Natural killer cell (primary cell): ENCODE measurements at regions not wholly inside any gene's neighbourhood (a gene's known extent, or its start where the extent isn't known, plus 50 kb on each side); places are given as distances from the start of the nearest gene placed in this dataset.

Source experiments
- ATAC-seq, 3 donors: fragments of 150-1000 bp in 2 of 3; fragments of 200-7000 bp in 1 of 3; cut with Tn5 transposase; 1 replicate in 1 of 3; 2 replicates in 2 of 3; pipeline ENCODE4 v1.10.0; 2021; ENCODE audit warnings: mild to moderate bottlenecking in 2 of 3, moderate library complexity in 2 of 3
- DNase-seq, 2 donors: peaks; one replicate each; pipeline versions ENCODE4 v3.0.0 to v3.0.0-alpha.2; 2013 to 2021; ENCODE audit warnings: mixed read lengths in 1 of 2
- H3K27ac ChIP-seq: one replicate; pipeline ENCODE4 v1.5.1; 2013; ENCODE audit warnings: mild to moderate bottlenecking, low read length
- H3K27me3 ChIP-seq: one replicate; pipeline ENCODE4 v1.6.1; 2013; ENCODE audit warnings: low read length; ENCODE audit not compliant: control insufficient read depth, insufficient read depth
- H3K36me3 ChIP-seq: one replicate; pipeline ENCODE4 v1.6.1; 2013; ENCODE audit warnings: low read length; ENCODE audit not compliant: control insufficient read depth, insufficient read depth
- H3K4me1 ChIP-seq: one replicate; pipeline ENCODE4 v1.6.1; 2013; ENCODE audit warnings: low read length; ENCODE audit not compliant: control insufficient read depth, insufficient read depth
- H3K4me3 ChIP-seq: one replicate; pipeline ENCODE4 v1.5.1; 2013; ENCODE audit warnings: low read length
- H3K9me3 ChIP-seq: one replicate; pipeline ENCODE4 v1.6.1; 2013; ENCODE audit warnings: low read length; ENCODE audit not compliant: control insufficient read depth, insufficient read depth
- H3K27ac Mint-ChIP-seq, 2 donors: one replicate each; pipeline ENCODE4 v1.8.0; 2022; ENCODE audit warnings: mild to moderate bottlenecking in 2 of 2, mixed read lengths in 2 of 2, moderate library complexity in 1 of 2
- H3K27me3 Mint-ChIP-seq, 2 donors: one replicate each; pipeline ENCODE4 v1.8.0; 2022; ENCODE audit warnings: low read depth in 2 of 2, mixed read lengths in 2 of 2
- H3K36me3 Mint-ChIP-seq: one replicate; pipeline ENCODE4 v1.8.0; 2022; ENCODE audit warnings: mixed read lengths
- H3K4me1 Mint-ChIP-seq, 2 donors: one replicate each; pipeline ENCODE4 v1.8.0; 2022; ENCODE audit warnings: mixed read lengths in 2 of 2
- H3K4me3 Mint-ChIP-seq: one replicate; pipeline ENCODE4 v1.8.0; 2022; ENCODE audit warnings: mild to moderate bottlenecking, moderate library complexity, mixed read lengths
- H3K9me3 Mint-ChIP-seq, 2 donors: one replicate each; pipeline ENCODE4 v1.8.0; 2022; ENCODE audit warnings: mixed read lengths in 2 of 2
- CTCF ChIP-seq: fragments of 200-600 bp; IDR thresholded peaks from one replicate; pipeline ENCODE4 v1.8.0; 2022; ENCODE audit warnings: antibody characterized with exemption
- WGBS: methylation state at CpG from one replicate; pipeline ENCODE4 v1.1.7; 2013; ENCODE audit warnings: missing lambda C conversion rate; ENCODE audit not compliant: insufficient coverage; 5-methylcytosine and 5-hydroxymethylcytosine counted together
- intact Hi-C: fragments of 100-400 bp; cut with micrococcal nuclease; formaldehyde crosslinking; loops from one replicate; pipeline ENCODE4 v1.14.2; 2022

- no peak for TF ChIP-seq CTCF
These were observed 77.1 kb downstream of the RBMXL2 start for GRCh38 chr11:7165911-7166310.

GRCh38 chr11:7167976-7168740, 79.4 kb downstream of the RBMXL2 start:
- Histone ChIP-seq H3K27me3 (no peaks in the 10 kb centered on the region), H3K9me3 (no peaks in the 10 kb centered on the region), H3K4me3 (no peak overlapping the region), H3K4me1 (no peaks in the 10 kb centered on the region), H3K27ac (no peak overlapping the region), H3K36me3 (no peaks in the 10 kb centered on the region)
- no peaks in the 10 kb centered on the region for H3K27me3 Mint-ChIP-seq
- DNase-seq (no peak), ATAC-seq (no peak)
- no peaks in the 10 kb centered on the region for H3K9me3 Mint-ChIP-seq
- H3K36me3 Mint-ChIP-seq, result no peaks in the 10 kb centered on the region
- 72% methylated on average over 2 of the region's 2 CpGs for WGBS
- TF ChIP-seq CTCF, result no peak
- H3K4me1 Mint-ChIP-seq, result no peaks in the 10 kb centered on the region
- intact Hi-C loops, result no loop called here
- no peak overlapping the region for H3K27ac Mint-ChIP-seq
- no peak overlapping the region for H3K4me3 Mint-ChIP-seq

More at GRCh38 chr11:7165911-7166310, 77.1 kb downstream of the RBMXL2 start:
- Mint-ChIP-seq H3K4me1 (no peaks in the 10 kb centered on the region), H3K27me3 (no peaks in the 10 kb centered on the region), H3K9me3 (no peaks in the 10 kb centered on the region), H3K36me3 (no peaks in the 10 kb centered on the region), H3K27ac (no peak overlapping the region), H3K4me3 (no peak overlapping the region)
- Histone ChIP-seq H3K27me3 (no peaks in the 10 kb centered on the region), H3K27ac (no peak overlapping the region), H3K36me3 (no peaks in the 10 kb centered on the region), H3K9me3 (no peaks in the 10 kb centered on the region), H3K4me1 (no peaks in the 10 kb centered on the region), H3K4me3 (no peak overlapping the region)
- DNase-seq (no peak), ATAC-seq (no peak)
- intact Hi-C loops, result no loop called here
- WGBS, result 76% methylated on average over 3 of the region's 3 CpGs

- Mint-ChIP-seq H3K36me3 (no peaks in the 10 kb centered on the region), H3K9me3 (no peaks in the 10 kb centered on the region), H3K4me3 (no peak overlapping the region), H3K27ac (no peak overlapping the region), H3K27me3 (no peaks in the 10 kb centered on the region), H3K4me1 (no peaks in the 10 kb centered on the region)
- no peak overlapping the region for H3K4me3 ChIP-seq
- no peaks in the 10 kb centered on the region for H3K27me3 ChIP-seq
- no peak for ATAC-seq
- DNase-seq, result no peak
- intact Hi-C loops, result no loop called here
- no peak for TF ChIP-seq CTCF
- no peaks in the 10 kb centered on the region for H3K36me3 ChIP-seq
- H3K27ac ChIP-seq, result no peak overlapping the region
- H3K9me3 ChIP-seq, result no peaks in the 10 kb centered on the region
- 89% methylated on average over 1 of the region's 1 CpG for WGBS
- H3K4me1 ChIP-seq, result no peaks in the 10 kb centered on the region
These were observed 79.9 kb downstream of the RBMXL2 start for GRCh38 chr11:7168741-7168990.

GRCh38 chr11:7170431-7170830, 81.3 kb upstream of the SYT9 start:
- 87% methylated on average over 6 of the region's 6 CpGs for WGBS
- Histone ChIP-seq H3K27ac (no peak overlapping the region), H3K4me1 (no peaks in the 10 kb centered on the region), H3K36me3 (no peaks in the 10 kb centered on the region), H3K9me3 (no peaks in the 10 kb centered on the region), H3K4me3 (no peak overlapping the region), H3K27me3 (no peaks in the 10 kb centered on the region)
- Mint-ChIP-seq H3K36me3 (no peaks in the 10 kb centered on the region), H3K4me3 (no peak overlapping the region), H3K9me3 (no peaks in the 10 kb centered on the region), H3K27ac (no peak overlapping the region), H3K4me1 (no peaks in the 10 kb centered on the region), H3K27me3 (peaks cover 0 to 4% of the 10 kb centered on the region in 2 donors)
- TF ChIP-seq CTCF, result no peak
- ATAC-seq (no peak), DNase-seq (no peak)
- intact Hi-C loops, result no loop called here
